Activated CD4-positive, alpha-beta T cell treated with anti-CD3 and anti-CD28 coated beads for 4 hours (primary cell): ENCODE measurements at regions not wholly inside any gene's neighbourhood (a gene's known extent, or its start where the extent isn't known, plus 50 kb on each side); places are given as distances from the start of the nearest gene placed in this dataset.

Experiments used
- DNase-seq, 2 donors: peaks; one replicate each; pipeline ENCODE4 v3.0.0-alpha.2; 2020

DNA sequence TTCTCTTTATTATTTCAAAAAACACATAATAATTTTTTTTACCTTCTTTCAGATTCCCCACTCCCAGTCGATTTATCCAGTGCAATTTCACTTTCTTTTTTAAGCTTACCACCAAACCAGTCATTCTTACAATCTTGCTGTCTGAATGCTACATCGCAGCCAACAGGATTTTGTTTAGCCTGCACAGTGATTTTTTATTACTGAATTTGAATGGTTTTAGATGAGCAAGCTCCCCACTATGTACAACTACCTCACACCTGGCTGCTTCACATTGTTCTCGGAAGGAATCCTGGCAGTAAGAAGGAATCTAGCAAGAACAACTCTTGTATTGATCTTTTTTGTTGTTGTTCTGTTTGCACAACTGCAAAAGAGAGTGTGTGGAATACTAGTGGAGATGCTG lies 668.1 kb upstream of the WWC1 start:
- no peak for DNase-seq

DNA sequence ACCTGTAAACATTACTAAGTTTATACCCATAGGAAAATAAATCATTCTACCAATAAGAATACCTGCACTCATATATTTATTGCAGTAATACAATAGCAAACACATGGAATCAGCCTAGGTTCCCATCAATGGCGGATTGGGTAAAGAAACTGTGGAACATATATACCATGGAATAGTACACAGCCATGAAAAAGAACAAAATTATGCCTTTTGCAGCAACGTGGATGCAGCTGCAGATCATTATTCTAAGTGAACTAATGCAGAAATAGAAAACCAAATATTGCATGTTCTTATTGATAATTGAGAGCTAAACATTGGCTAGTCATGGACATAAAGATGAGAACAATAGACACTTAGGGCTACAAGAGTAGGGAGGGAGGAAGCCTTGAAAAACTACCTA lies 667.4 kb upstream of the WWC1 start:
- no peak for DNase-seq

DNA sequence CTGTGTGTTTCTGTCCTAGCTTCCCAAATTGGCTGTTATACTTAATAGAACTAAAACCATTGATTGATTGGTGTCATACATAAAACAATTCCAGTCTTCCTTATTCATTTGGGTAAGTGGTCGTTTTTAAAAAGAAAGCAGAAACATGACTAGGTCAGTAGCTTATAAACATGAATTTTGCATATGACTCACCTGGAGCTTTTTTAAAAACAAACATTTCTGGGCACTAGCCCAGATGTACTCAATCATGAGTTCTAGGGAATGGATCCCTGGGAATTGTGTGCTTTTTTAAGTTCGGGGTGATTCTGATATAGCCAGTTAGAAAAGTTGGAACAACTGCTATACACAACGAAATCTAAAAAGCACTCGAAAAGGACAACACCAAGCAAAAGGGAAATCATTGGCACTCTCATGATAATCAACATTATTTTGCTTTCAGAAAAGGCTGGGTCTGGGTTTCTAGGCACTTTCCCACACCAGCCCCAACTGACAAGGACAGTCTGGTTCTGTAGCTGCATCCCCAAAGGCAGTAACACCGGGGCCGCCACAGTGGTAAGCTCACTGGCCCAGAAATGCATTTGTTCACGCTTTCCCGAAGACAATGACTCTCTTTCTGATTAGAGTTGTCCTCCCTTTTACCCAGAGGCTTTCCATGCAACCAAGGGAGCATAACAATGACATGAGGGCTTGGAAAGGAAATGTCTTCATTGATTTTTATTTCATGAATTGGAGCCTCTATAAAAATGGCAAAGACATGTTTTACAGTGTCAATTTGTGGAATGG lies 664.9 kb upstream of the WWC1 start:
- DNase-seq = no peak

DNA sequence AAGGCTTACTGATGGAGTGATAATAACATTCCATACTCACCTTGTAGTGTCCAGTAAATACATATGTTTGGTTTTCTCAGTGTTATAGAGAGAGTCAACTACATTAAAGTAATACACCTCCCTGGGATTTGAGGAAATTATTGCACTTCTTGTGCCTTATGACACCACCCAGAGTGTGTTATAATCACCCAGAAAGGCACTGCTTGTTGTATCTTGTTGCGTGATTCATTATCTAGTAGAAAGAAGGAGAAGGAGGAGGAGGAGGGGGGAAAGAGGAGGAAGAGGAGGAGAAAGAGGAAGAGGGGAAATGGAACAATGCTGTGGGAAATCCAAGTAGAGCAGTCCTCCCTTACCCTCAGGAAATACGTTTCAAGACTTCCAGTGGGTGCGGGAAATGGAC lies 661.8 kb upstream of the WWC1 start:
- no peak for DNase-seq

DNA sequence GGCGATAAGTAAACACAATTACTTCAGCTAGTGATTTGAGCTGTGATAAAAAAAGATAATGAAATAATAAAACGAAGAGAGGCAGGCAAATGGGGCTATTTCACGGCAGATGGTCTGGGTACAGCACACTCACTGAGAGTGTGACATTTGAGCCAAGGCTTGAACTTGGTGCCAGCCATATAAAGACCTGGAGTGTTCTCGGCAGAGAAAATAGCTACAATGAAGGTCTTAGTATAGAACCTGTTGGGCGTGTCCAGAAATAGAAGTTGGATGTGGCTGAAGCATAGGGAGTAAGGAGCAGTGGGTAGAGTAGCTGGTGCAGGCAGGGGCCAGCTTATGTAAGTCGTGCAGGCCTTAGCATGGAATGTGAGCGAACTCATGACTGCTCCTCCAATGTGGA lies 660.3 kb upstream of the WWC1 start:
- no peak for DNase-seq

DNA sequence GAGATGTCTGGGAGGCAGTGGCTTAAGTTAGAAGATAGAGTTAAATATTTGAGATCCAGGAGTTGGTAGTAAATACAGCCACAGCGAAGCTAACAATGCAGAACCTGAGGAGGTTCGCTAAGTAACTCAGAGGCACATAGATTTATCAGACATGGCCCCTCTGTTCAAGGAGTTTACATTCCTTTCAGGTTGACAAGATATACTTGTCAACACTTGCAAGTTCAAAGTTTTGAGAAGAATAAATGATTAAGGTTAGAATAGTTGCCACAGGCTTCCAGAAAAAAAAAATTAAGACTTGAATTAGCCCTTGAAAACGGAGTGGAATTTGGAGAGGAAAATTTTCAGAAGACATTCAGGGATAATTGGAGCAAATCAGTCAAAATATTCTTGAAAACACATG lies 658.3 kb upstream of the WWC1 start:
- DNase-seq = no peak

DNA sequence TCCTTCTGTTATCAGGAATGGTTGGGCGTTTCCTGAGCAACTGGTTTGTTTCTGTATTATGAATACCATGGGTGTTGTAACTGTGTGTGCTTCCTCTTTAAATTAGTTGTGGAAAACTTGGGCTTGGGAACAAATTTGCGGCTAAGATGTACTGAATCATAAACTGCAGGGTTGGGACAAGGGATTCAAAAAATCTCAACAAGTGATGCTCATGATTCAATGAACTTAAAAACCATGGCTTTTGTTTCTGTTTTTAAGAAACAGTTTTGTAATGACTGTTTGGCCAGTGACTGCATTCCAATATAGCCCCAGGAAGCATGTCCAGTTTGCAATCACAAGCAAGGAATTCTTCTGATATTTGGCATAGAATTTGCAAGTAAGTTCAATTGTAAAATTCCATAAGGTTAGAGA lies 657.5 kb upstream of the WWC1 start:
- no peak for DNase-seq

DNA sequence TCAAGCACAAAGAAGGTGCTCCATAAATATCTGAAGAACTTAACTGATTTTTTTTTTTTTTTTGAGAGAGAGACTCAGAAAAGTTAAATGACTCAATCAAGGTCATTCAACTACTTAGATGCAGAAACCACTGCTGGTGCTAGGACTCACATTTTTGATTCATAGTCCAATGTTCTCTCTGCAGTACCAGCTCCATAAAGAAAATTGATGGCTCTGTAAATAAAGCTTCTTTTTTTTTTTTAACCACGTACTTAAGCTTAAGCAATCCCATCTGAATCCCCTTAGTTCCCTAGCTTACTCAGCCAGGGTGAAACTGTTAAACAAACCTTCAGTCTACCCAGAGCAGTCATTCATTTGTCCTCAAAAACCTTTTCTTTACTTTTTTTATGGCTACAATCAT lies 657.0 kb upstream of the WWC1 start:
- no peak for DNase-seq

DNA sequence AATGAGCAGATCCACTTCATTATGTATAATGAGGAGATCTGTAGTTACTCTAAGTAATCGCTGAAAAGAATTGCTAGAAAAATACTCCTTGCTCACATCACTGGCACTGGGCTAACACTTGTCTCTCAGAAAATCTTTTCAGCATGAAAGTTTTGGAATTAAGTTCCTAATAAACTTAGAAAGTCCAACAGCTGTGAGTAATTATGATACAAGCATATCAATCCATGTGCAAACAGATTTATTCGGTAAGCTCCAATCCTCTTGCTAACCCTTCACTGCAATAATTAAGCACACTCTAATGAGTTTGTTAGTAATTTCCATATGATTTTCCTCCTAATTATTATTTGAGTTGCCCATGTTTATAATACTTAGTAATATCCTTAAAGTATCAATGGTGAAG lies 652.6 kb upstream of the WWC1 start:
- no peak for DNase-seq

DNA sequence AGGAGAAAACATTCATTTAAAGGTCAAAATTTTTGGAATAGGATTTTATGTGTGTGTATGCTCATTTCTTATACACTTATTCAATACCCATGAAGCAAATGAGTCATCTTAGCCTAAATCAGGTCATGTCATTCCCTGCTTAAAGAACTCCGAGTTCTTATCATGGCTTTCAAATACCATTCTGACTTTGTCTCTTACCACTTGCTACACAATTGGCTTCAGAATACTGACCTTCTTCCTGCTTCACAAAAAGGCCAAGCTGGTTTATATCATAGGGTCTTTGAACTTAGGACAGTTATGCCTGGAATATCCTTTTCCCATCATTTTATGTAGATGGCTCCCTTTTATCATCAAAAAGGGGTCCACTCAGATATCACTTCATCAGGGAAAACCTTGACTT lies 652.2 kb upstream of the WWC1 start:
- no peak for DNase-seq

DNA sequence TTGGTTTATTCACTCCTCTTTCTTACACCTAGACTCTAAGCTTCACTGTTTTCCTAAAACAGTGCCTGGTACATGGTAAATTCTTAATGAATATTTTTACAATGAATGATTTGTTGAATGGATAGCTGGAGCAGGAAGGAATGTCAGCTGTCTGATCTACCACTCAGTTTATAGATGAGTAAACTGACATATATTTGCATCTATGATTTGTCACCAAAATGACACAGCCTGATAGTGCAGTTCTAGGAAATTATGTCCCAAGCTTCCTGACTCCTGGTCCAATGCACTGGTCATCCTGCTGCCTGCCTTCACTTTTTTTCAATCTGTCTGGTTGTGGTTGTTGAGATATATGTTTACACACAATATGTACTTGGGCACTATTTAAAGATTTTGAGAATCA lies 651.7 kb upstream of the WWC1 start:
- DNase-seq = no peak

DNA sequence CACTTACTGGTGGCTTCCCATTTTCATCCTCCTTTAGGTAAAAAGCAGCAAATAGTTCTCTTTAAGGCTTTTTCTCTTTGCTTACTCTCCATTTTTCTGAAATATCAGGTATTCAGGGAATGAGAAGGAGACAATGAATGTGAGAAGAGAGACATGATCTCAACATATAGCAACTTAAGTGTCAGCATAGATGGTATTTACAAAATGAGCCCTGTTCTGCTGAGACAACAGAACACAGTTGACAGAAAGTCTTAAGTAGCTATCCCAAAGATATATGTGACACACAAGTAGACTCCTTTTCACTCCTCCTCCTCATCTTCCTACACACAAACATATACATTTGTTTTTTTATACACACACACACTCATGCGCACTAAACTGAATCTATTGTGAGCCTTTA lies 649.3 kb upstream of the WWC1 start:
- DNase-seq = no peak

DNA sequence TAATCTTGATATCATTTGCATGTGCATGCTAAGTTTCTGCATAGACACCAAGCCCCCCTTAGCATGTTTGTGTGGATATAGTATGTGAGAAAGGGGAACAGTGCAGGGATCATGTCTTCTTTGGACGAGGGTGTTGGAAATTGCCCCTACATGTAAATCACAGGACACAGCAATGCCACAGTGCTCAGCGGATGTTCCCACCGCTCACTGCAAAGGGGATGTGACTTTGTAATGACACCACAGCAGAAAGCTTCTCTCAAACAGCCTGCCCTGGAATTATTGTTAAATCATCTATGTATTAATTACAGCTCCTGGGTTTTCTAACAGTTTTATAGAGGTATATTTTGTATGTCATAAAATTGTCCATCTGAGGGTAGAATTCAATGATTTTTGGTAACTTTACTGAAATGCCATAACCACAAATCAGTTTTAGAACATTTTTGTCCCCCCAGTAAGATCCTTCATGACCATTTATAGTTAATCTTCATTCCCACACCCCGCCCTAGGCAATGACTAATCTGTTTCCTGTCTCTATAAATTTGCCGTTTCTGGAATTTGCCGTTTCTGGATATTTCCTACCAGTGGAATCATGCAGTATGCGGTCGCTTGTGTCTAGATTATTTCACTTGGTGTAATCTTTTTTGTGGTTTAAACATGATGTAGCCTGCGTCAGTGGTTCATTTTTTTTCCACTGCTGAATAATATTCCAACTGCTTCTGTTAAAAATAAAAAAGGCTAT lies 648.5 kb upstream of the WWC1 start:
- no peak for DNase-seq

DNA sequence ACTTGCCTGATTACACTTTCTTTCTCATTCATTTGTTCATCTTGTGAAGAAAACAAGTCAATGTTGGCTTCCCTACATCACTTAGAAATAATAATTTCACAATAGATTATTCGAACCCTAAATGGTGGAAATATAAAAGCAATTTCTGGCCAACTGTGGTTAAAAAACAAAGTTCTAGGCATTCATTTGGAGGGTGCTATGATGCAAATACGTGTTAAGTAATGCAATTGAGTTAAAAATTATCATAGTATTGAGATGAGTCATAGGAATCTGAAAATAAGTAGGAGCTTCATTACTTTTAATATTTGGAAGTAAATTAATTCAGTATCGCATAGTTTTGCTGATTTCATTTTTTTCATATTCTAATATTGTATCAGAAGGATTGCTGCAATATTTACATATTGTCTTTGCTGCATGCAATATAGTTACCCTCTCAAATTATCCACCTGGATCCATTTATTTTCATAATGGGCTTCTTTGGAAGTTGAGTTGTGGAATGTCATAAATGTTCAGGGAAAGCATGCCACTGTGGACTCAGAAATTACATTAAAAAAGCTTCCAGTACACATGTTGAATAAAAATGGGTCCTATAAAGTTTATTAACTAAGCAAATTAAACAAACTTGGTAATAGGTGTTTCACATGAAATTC lies 647.7 kb upstream of the WWC1 start:
- no peak for DNase-seq

DNA sequence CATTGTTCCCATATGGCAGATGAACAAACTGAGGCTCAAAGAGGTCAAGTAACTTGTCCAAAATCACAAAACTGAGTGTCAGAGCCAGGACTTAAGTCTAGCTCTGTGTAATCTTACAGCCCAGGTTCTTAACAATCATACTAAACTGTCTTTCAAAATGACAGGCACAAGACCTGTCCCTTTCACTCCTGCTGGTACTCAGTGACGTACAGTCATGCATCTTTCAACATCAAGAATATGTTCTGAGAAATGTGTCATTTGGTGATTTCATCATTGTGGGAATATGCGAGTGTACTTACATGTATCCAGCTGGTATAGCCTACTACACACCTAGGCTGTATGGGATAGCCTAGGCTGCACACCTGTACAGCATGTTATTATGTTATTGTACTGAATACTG lies 646.8 kb upstream of the WWC1 start:
- DNase-seq = no peak

DNA sequence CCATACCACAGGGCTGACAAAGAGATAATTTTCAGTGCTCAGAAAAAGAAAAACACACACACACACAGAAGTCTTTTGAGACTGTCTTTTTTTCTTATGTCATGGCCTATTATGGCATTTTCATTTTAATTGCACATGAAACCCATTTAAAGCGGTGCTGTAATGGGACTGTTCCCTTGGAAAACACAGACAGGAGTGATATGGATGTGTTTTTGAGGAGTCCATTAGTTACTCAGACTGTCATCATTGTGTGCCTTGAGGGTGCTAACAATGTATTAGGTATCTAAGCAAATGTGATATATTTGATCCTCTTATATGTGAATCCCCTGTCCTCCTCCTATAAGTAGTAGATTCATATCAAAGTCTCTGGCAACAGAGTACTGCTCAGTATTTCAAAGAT lies 642.0 kb upstream of the WWC1 start:
- DNase-seq = no peak

DNA sequence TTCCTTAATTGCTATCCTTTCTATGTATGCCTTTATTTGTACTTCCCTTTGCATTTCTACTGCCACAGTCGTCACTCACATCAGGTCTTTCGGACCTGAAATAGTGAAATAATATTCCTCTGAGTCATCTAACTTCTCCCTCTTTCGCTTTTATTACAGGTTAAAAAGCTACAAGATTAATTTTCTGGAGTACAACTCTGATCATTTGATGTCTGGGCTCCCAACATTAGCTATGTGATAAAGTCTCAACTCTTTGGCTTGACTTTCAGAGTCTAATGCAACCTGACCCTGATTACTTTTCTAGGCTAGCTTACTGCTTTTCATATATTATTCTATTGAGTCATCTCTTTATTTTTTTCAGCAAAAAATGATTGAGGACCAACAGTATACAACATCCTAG lies 638.8 kb upstream of the WWC1 start:
- no peak for DNase-seq

DNA sequence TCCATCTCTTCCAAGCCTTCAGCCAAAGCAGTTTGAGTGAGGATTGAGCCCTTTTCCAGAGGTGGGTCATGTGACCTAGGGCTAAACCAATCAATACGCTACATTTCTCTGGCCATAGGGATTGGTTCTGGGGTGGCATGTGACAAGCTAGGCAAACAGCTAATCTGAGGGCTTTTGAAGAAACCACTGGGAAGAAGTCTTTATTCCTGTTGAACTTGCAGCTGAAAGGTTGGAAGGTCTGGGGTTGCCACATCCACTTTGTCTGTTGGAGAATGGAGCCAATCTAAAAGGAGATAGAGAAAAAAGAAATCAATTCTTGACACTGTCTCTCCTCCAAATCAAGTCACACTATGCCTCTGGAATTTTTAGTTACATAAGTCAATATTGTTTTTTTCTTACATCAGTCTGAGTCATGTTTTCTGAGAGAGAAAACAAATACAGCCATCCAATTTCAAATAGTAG lies 637.8 kb upstream of the WWC1 start:
- DNase-seq = no peak

DNA sequence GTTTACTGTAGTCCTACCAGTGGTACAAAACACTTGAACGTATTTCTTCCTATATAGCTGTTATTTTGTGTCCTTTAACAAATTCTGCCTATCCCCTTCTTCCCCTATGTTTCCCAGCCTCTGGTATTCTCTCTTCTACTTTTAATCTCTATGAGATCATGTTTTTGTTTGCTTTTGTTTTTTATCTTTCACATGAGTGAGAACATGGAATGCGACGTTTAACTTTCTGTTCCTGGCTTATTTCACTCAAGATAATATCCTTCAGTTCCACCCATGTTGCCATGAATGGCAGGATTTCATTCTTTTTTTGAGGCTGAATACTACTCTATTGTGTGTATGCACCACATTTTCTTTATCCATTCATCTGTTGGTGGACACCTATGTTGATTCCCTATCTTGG lies 634.4 kb upstream of the WWC1 start:
- DNase-seq = no peak

DNA sequence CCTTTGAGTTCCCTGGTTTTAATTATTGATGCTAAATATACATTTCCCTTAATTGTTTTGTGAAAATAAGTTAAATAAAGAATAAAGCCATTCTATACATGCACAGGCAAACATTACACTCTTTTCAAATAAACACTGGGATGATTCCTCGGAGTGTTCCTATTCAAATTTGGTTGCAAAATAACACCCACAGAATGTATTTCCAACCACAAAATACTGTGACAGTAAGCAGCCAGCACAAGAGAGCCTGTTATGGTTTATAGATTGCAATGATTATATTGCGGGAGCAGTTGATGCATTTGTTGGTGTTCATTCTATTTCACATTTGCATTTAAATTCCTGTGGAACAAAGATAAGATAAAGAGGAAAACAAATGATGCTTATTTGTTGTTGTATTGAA lies 632.6 kb upstream of the WWC1 start:
- no peak for DNase-seq

DNA sequence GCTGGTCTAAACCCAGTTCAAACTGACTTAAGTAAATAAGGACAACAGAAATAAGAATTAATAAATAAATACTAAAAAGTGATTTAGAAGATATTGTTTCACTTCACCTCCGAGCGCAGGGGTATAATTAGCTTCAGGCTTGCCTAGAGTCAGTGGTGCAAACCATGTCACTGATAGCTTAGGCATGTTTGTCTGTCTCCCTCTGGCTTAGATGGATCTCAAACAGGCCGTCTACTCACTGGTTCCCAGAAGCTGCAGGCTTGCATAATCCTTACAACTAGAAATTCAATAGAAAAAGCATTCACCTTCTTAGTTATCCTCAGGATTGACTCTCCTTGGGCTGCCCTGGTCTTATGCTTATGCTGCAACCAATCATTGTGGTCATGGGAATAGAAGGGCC lies 629.8 kb upstream of the WWC1 start:
- no peak for DNase-seq

DNA sequence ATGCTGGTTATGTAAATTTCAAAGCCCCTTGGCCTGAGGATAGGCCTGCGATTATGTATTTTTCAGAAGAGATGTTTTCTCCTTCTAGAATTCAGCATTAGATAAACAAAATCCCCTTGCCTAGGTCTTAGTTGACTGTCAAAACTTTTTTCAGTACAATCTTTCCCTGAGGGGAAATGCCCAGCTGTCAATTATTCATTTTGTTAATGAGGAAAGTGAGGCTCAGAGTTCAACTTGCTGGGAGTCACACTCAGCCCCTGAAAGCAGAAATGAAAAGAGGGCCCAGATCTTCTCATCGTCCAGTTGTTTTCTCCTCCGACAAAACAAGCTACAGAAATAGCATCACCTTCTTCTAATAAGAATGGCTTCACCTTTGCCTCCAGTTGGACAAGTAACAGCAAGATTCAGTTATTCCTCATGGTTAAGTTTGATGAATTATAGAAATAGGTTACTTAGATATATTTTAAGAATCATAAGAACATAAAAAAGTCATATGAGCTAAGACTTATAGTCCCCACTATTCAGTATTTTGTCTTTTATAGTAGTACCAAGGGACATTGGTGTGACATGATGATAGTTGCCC lies 627.1 kb upstream of the WWC1 start:
- no peak for DNase-seq

DNA sequence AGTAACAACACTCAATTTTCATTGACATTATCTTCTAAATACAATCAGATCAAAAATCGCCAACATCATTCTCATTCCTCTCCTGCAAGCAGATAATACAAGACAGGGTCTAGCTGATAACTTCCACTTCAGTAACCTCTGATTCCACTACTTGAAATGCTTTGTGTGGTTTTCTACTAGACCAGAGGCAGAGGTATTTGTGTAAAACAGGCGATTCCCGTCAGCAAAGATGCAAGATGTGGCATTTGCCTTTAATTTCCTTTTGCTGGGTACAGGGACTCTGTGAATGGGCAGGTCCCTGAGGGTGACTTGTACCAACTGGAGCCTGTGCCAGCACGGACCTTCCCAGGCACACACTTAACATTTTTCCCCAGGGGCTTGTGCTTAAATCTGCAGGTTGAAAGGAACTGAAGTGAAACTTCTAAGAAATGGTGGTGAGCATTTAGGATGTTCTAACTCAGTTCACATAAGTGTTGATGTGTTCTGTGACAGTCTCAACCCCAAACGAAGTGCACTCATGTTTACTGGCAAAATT lies 625.5 kb upstream of the WWC1 start:
- DNase-seq = no peak

DNA sequence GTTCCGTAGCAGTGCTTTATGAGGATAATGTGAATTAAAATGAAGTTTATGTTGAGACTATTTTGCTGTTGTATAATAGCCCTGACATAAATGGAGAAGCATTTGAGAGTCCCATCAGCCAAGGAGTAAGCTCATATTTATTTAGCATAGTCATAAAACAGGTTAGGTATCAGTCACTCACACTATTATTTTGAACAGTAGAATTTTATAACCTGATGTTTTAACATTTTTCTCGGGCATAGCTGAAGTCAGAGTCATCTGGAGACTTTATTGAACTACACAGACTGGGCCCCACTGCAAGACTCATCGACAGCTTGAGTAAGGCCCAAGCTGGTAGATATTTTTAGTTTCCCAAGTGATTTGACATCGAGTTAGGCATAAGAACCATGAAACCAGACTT lies 620.3 kb upstream of the WWC1 start:
- no peak for DNase-seq
